ENCODE measurements at regions not wholly inside any gene's neighbourhood (a gene's known extent, or its start where the extent isn't known, plus 50 kb on each side); places are given as distances from the start of the nearest gene placed in this dataset.

GRCh38 chr15:35281515-35281914 is 196.4 kb upstream of the NANOGP8 start:
- TF ChIP-seq, protein P1, sequence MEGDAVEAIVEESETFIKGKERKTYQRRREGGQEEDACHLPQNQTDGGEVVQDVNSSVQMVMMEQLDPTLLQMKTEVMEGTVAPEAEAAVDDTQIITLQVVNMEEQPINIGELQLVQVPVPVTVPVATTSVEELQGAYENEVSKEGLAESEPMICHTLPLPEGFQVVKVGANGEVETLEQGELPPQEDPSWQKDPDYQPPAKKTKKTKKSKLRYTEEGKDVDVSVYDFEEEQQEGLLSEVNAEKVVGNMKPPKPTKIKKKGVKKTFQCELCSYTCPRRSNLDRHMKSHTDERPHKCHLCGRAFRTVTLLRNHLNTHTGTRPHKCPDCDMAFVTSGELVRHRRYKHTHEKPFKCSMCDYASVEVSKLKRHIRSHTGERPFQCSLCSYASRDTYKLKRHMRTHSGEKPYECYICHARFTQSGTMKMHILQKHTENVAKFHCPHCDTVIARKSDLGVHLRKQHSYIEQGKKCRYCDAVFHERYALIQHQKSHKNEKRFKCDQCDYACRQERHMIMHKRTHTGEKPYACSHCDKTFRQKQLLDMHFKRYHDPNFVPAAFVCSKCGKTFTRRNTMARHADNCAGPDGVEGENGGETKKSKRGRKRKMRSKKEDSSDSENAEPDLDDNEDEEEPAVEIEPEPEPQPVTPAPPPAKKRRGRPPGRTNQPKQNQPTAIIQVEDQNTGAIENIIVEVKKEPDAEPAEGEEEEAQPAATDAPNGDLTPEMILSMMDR (IDR thresholded peaks at IDR 0.05; ENCODE audit: poor library complexity) = no peak
- no peak for TF ChIP-seq EZH2 (IDR thresholded peaks at IDR 0.05; ENCODE audit: borderline replicate concordance)
- no peak for TF ChIP-seq EZH2phosphoT487 (IDR thresholded peaks at IDR 0.05; ENCODE audit: low read depth, severe bottlenecking, unreplicated experiment)
